CD14-positive monocyte (primary cell): ENCODE measurements at regions not wholly inside any gene's neighbourhood (a gene's known extent, or its start where the extent isn't known, plus 50 kb on each side); places are given as distances from the start of the nearest gene placed in this dataset.

ENCODE experiments used
- DNase-seq, 3 donors: peaks; one replicate each; pipeline ENCODE4 v3.0.0-alpha.2; 2011 to 2022
- H2AFZ ChIP-seq: 2 replicates; pipeline ENCODE4 v1.6.0; 2012; ENCODE audit warnings: mild to moderate bottlenecking, low read depth, low read length, inconsistent platforms; ENCODE audit not compliant: insufficient read depth, poor library complexity, severe bottlenecking
- H3K27ac ChIP-seq, 2 donors: 1 replicate in 1 of 2; 2 replicates in 1 of 2; pipeline ENCODE4 v1.5.1; 2012 to 2013; ENCODE audit warnings: low read length in 2 of 2, control low read depth in 1 of 2, inconsistent platforms in 1 of 2, low read depth in 1 of 2, mild to moderate bottlenecking in 1 of 2
- H3K27me3 ChIP-seq, 2 donors: one replicate each; pipeline versions ENCODE4 v1.6.0 to v1.6.1; 2011 to 2013; ENCODE audit warnings: low read length in 2 of 2; ENCODE audit not compliant: control insufficient read depth in 2 of 2, insufficient read depth in 2 of 2
- H3K36me3 ChIP-seq, 2 donors: replicated peaks in 1 of 2; 1 replicate in 1 of 2; 2 replicates in 1 of 2; pipeline versions ENCODE4 v1.5.1 to v1.6.1; 2012 to 2013; ENCODE audit warnings: low read length in 2 of 2, control low read depth in 1 of 2, inconsistent platforms in 1 of 2, mild to moderate bottlenecking in 1 of 2; ENCODE audit not compliant: insufficient read depth in 2 of 2, control insufficient read depth in 1 of 2
- H3K4me1 ChIP-seq, 2 donors: 1 replicate in 1 of 2; 2 replicates in 1 of 2; pipeline versions ENCODE4 v1.5.1 to v1.6.1; 2012 to 2013; ENCODE audit warnings: low read length in 2 of 2, control low read depth in 1 of 2, inconsistent platforms in 1 of 2, mild to moderate bottlenecking in 1 of 2, moderate library complexity in 1 of 2; ENCODE audit not compliant: insufficient read depth in 2 of 2, control insufficient read depth in 1 of 2
- H3K4me2 ChIP-seq: replicated peaks from 2 replicates; pipeline ENCODE3; 2012; ENCODE audit warnings: low read length, moderate library complexity, mild to moderate bottlenecking; ENCODE audit not compliant: poor library complexity, severe bottlenecking; ENCODE audit errors: extremely low read depth
- H3K4me3 ChIP-seq, 3 experiments: fragments of 200-600 bp in 1 of 3; sonication (generic) in 1 of 3; replicated peaks in 1 of 3; 1 replicate in 2 of 3; 2 replicates in 1 of 3; pipeline ENCODE4 v1.5.1; 2011 to 2013; ENCODE audit warnings: low read length in 3 of 3, mild to moderate bottlenecking in 3 of 3, control low read depth in 2 of 3, low read depth in 2 of 3, inconsistent platforms in 1 of 3, moderate library complexity in 1 of 3
- H3K79me2 ChIP-seq: 2 replicates; pipeline ENCODE4 v1.6.0; 2012; ENCODE audit warnings: mild to moderate bottlenecking, control low read depth, inconsistent platforms, low read length, moderate library complexity; ENCODE audit not compliant: insufficient read depth
- H3K9ac ChIP-seq: 2 replicates; pipeline ENCODE4 v1.6.0; 2017; ENCODE audit warnings: low read length, mild to moderate bottlenecking; ENCODE audit not compliant: insufficient read depth, poor library complexity, severe bottlenecking
- H3K9me3 ChIP-seq, 2 donors: replicated peaks in 1 of 2; 1 replicate in 1 of 2; 2 replicates in 1 of 2; pipeline versions ENCODE4 v1.5.1 to v1.6.1; 2012 to 2013; ENCODE audit warnings: low read length in 2 of 2, control low read depth in 1 of 2; ENCODE audit not compliant: control insufficient read depth in 1 of 2, insufficient read depth in 1 of 2
- H4K20me1 ChIP-seq: 2 replicates; pipeline ENCODE4 v1.6.0; 2012; ENCODE audit warnings: mild to moderate bottlenecking, low read length, control low read depth, moderate library complexity; ENCODE audit not compliant: insufficient read depth
- H3K27ac Mint-ChIP-seq, 7 donors: one replicate each; pipeline ENCODE4 v1.8.0; 2020; ENCODE audit warnings: mild to moderate bottlenecking in 7 of 7, mixed read lengths in 7 of 7, moderate library complexity in 6 of 7, inconsistent platforms in 2 of 7
- H3K27me3 Mint-ChIP-seq, 3 donors: one replicate each; pipeline ENCODE4 v1.8.0; 2021 to 2022; ENCODE audit warnings: low read depth in 3 of 3, mild to moderate bottlenecking in 3 of 3, mixed read lengths in 3 of 3, moderate library complexity in 3 of 3, inconsistent platforms in 1 of 3
- H3K36me3 Mint-ChIP-seq, 2 donors: one replicate each; pipeline ENCODE4 v1.8.0; 2020; ENCODE audit warnings: mixed read lengths in 2 of 2, inconsistent platforms in 1 of 2, mild to moderate bottlenecking in 1 of 2
- H3K4me1 Mint-ChIP-seq: one replicate; pipeline ENCODE4 v1.8.0; 2020; ENCODE audit warnings: mild to moderate bottlenecking, mixed read lengths
- H3K4me3 Mint-ChIP-seq, 2 donors: one replicate each; pipeline ENCODE4 v1.8.0; 2020; ENCODE audit warnings: mild to moderate bottlenecking in 2 of 2, mixed read lengths in 2 of 2, moderate library complexity in 1 of 2
- H3K9me3 Mint-ChIP-seq, 7 donors: one replicate each; pipeline ENCODE4 v1.8.0; 2020 to 2022; ENCODE audit warnings: mixed read lengths in 7 of 7, mild to moderate bottlenecking in 6 of 7, moderate library complexity in 6 of 7, inconsistent platforms in 2 of 7
- CTCF ChIP-seq: fragments of 200-600 bp; IDR thresholded peaks from one replicate; pipeline ENCODE4 v1.8.0; 2022; ENCODE audit warnings: antibody characterized with exemption, mild to moderate bottlenecking
- WGBS: methylation state at CpG from one replicate; pipeline ENCODE4 v1.1.5; 2013; ENCODE audit warnings: missing lambda C conversion rate; ENCODE audit not compliant: insufficient coverage; 5-methylcytosine and 5-hydroxymethylcytosine counted together
- intact Hi-C, 2 donors: fragments of 100-400 bp; cut with micrococcal nuclease; formaldehyde crosslinking; loops; one replicate each; pipeline versions ENCODE4 v1.15.0 to v1.15.1; 2023

GRCh38 chr5:106418196-106418595 is 1252.5 kb downstream of the EFNA5 start:
- H3K9me3 Mint-ChIP-seq = peaks cover 0 to 5% (median 2%) of the 10 kb centered on the region in 7 donors
- no CpG with 5 or more reads among the region's 2 CpGs for WGBS
- H3K27me3 Mint-ChIP-seq = no peaks in the 10 kb centered on the region
- H3K4me3 Mint-ChIP-seq = no peak overlapping the region
- Histone ChIP-seq H3K27me3 (no peaks in the 10 kb centered on the region), H3K79me2 (no peaks in the 10 kb centered on the region), H4K20me1 (no peaks in the 10 kb centered on the region), H3K4me2 (no peak overlapping the region), H3K36me3 (no peaks in the 10 kb centered on the region), H3K4me3 (no peak overlapping the region), H3K9ac (no peak overlapping the region), H3K27ac (no peak overlapping the region), H2AFZ (no peak overlapping the region), H3K9me3 (peaks cover 0 to 12% of the 10 kb centered on the region in 2 donors), H3K4me1 (no peaks in the 10 kb centered on the region)
- H3K4me1 Mint-ChIP-seq = no peaks in the 10 kb centered on the region
- no peak for DNase-seq
- H3K36me3 Mint-ChIP-seq = no peaks in the 10 kb centered on the region
- intact Hi-C loops = no loop called here
- H3K27ac Mint-ChIP-seq = no peak overlapping the region
- TF ChIP-seq CTCF = no peak

GRCh38 chr5:106417566-106417965 is 1253.2 kb downstream of the EFNA5 start:
- Histone ChIP-seq H3K27ac (no peak overlapping the region), H3K9me3 (peaks cover 0 to 6% of the 10 kb centered on the region in 2 donors), H3K4me2 (no peak overlapping the region), H3K9ac (no peak overlapping the region), H3K4me3 (no peak overlapping the region), H3K36me3 (no peaks in the 10 kb centered on the region), H3K79me2 (no peaks in the 10 kb centered on the region), H4K20me1 (no peaks in the 10 kb centered on the region), H3K4me1 (no peaks in the 10 kb centered on the region), H2AFZ (no peak overlapping the region), H3K27me3 (no peaks in the 10 kb centered on the region)
- no peaks in the 10 kb centered on the region for H3K27me3 Mint-ChIP-seq
- DNase-seq = no peak
- TF ChIP-seq CTCF = no peak
- H3K27ac Mint-ChIP-seq = no peak overlapping the region
- peaks cover 0 to 2% (median 0%) of the 10 kb centered on the region in 7 donors for H3K9me3 Mint-ChIP-seq
- WGBS = 100% methylated on average over 1 of the region's 6 CpGs
- H3K4me3 Mint-ChIP-seq = no peak overlapping the region
- no peaks in the 10 kb centered on the region for H3K36me3 Mint-ChIP-seq
- intact Hi-C loops = no loop called here
- H3K4me1 Mint-ChIP-seq = no peaks in the 10 kb centered on the region
